ENCODE measurements at regions not wholly inside any gene's neighbourhood (a gene's known extent, or its start where the extent isn't known, plus 50 kb on each side); places are given as distances from the start of the nearest gene placed in this dataset.
"Not testable (repeated sequence)": the region's sequence is repeated elsewhere in the genome, so short reads cannot be mapped to it uniquely, and the experiment has no call there.

GRCh38 chr4:164639001-164639400, 114.9 kb upstream of the SMIM31 start:
- H3K4me1 ChIP-seq, result no peaks in the 10 kb centered on the region
- H3K27me3 ChIP-seq, result no peaks in the 10 kb centered on the region
- no peak overlapping the region for H3K4me3 ChIP-seq (replicated peaks in 1 of 3)
- H3K27ac ChIP-seq, result no peak overlapping the region
- H3K9me3 ChIP-seq, result no peaks in the 10 kb centered on the region
- H3K36me3 ChIP-seq, result no peaks in the 10 kb centered on the region
- no peak for DNase-seq
- TF ChIP-seq POLR2A (IDR thresholded peaks at IDR 0.05) (no peak), CTCF (IDR thresholded peaks at IDR 0.05) (no peak)
- intact Hi-C loops (cut with DNase I), result no loop called here

GRCh38 chr4:164648151-164648848, 105.6 kb upstream of the SMIM31 start:
- WGBS, 2 donors, result 31 to 38% methylated on average over 1 of the region's 1 CpG
- intact Hi-C loops (cut with DNase I), result no loop called here
- no peaks in the 10 kb centered on the region for H3K9me3 ChIP-seq
- no peak for DNase-seq
- H3K36me3 ChIP-seq, result no peaks in the 10 kb centered on the region
- TF ChIP-seq CTCF (IDR thresholded peaks at IDR 0.05), result no peak
- no peak for TF ChIP-seq POLR2A (IDR thresholded peaks at IDR 0.05)
- H3K27ac ChIP-seq, result no peak overlapping the region
- no peak overlapping the region for H3K4me3 ChIP-seq (replicated peaks in 1 of 3)
- H3K27me3 ChIP-seq, result no peaks in the 10 kb centered on the region
- peaks cover 0 to 4% of the 10 kb centered on the region in 2 donors for H3K4me1 ChIP-seq

- TF ChIP-seq CTCF (IDR thresholded peaks at IDR 0.05) (no peak), POLR2A (IDR thresholded peaks at IDR 0.05) (no peak)
- Histone ChIP-seq H3K27me3 (no peaks in the 10 kb centered on the region), H3K27ac (no peak overlapping the region), H3K4me1 (peaks cover 0 to 4% of the 10 kb centered on the region in 2 donors), H3K9me3 (no peaks in the 10 kb centered on the region), H3K4me3 (replicated peaks in 1 of 3) (no peak overlapping the region), H3K36me3 (no peaks in the 10 kb centered on the region)
- WGBS, 2 donors, result 76 to 85% methylated on average over 4 of the region's 4 CpGs
- DNase-seq, result no peak
- intact Hi-C loops (cut with DNase I), result no loop called here
These were observed 105.1 kb upstream of the SMIM31 start for GRCh38 chr4:164648849-164649212.

- H3K9me3 ChIP-seq, result no peaks in the 10 kb centered on the region
- no peak overlapping the region for H3K27ac ChIP-seq
- no peak for DNase-seq
- 82 to 88% methylated on average over 1 of the region's 1 CpG for WGBS, 2 donors
- H3K27me3 ChIP-seq, result no peaks in the 10 kb centered on the region
- no peak overlapping the region for H3K4me3 ChIP-seq (replicated peaks in 1 of 3)
- H3K36me3 ChIP-seq, result no peaks in the 10 kb centered on the region
- H3K4me1 ChIP-seq, result no peaks in the 10 kb centered on the region
- TF ChIP-seq CTCF (IDR thresholded peaks at IDR 0.05), result no peak
- TF ChIP-seq POLR2A (IDR thresholded peaks at IDR 0.05), result no peak
- intact Hi-C loops (cut with DNase I), result no loop called here
These were observed 94.2 kb upstream of the SMIM31 start for GRCh38 chr4:164659765-164660164.

GRCh38 chr4:164676152-164676551, 77.8 kb upstream of the SMIM31 start:
- H3K36me3 ChIP-seq; H3K4me3 ChIP-seq (replicated peaks in 1 of 3); intact Hi-C loops (cut with DNase I); DNase-seq; H3K27me3 ChIP-seq; H3K4me1 ChIP-seq; H3K9me3 ChIP-seq; H3K27ac ChIP-seq: not testable (repeated sequence)
- 76 to 83% methylated on average over 9 of the region's 9 CpGs for WGBS, 2 donors

GRCh38 chr4:164683040-164683439, 70.9 kb upstream of the SMIM31 start:
- Histone ChIP-seq H3K4me3 (replicated peaks in 1 of 3) (no peak overlapping the region), H3K9me3 (no peaks in the 10 kb centered on the region), H3K27ac (no peak overlapping the region), H3K4me1 (no peaks in the 10 kb centered on the region), H3K27me3 (no peaks in the 10 kb centered on the region), H3K36me3 (no peaks in the 10 kb centered on the region)
- no peak for DNase-seq
- intact Hi-C loops (cut with DNase I), result no loop called here
- 82 to 85% methylated on average over 2 of the region's 2 CpGs for WGBS, 2 donors
- no peak for TF ChIP-seq POLR2A (IDR thresholded peaks at IDR 0.05)
- no peak for TF ChIP-seq CTCF (IDR thresholded peaks at IDR 0.05)
